ENCODE measurements at regions not wholly inside any gene's neighbourhood (a gene's known extent, or its start where the extent isn't known, plus 50 kb on each side); places are given as distances from the start of the nearest gene placed in this dataset.

DNA sequence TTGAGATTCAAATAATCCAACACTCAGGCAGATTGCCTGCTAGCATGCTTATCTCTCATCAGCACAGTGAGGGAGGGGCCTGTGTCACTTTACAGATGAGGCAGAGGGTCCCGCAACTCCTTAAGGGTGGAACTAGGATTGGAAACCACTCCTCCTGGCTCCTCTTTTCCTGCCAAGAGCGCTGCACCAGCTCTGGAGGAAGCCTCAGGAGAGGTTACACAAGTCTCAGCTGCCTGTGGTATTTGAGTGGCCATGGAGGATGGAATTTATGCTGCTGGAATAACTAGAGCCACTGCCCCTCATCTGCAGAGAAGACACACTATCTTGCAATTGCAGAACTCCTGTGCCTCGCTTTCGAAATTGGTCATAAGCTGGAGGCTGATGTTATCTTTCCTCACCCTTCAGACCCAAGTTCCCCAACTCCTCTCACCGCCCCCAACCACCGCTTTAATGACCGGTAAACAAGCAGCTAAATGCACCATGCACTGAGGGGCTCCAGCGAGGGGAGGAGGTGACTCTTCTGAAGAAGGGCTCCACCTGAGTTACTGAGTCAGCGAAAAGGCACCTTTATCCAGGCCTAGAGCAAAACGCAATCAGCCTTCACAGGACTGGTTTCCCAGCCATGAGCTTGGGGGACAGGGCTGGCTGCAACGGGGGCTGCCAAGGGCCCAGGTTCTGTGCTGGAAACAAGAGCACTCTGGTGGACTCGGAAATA lies 245.8 kb downstream of the SOX11 start:
- TF ChIP-seq, protein P1, sequence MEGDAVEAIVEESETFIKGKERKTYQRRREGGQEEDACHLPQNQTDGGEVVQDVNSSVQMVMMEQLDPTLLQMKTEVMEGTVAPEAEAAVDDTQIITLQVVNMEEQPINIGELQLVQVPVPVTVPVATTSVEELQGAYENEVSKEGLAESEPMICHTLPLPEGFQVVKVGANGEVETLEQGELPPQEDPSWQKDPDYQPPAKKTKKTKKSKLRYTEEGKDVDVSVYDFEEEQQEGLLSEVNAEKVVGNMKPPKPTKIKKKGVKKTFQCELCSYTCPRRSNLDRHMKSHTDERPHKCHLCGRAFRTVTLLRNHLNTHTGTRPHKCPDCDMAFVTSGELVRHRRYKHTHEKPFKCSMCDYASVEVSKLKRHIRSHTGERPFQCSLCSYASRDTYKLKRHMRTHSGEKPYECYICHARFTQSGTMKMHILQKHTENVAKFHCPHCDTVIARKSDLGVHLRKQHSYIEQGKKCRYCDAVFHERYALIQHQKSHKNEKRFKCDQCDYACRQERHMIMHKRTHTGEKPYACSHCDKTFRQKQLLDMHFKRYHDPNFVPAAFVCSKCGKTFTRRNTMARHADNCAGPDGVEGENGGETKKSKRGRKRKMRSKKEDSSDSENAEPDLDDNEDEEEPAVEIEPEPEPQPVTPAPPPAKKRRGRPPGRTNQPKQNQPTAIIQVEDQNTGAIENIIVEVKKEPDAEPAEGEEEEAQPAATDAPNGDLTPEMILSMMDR (IDR thresholded peaks at IDR 0.05) = no peak
- TF ChIP-seq GATA2 (CRISPR knock-in tag; IDR thresholded peaks at IDR 0.05) (no peak; the same call in 1 of the 2 replicates), TAF1 (IDR thresholded peaks at IDR 0.05; ENCODE audit: borderline replicate concordance, low read depth, low read length) (no peak), NFIC (IDR thresholded peaks at IDR 0.05; ENCODE audit: borderline replicate concordance) (no peak), SMC3 (IDR thresholded peaks at IDR 0.05; ENCODE audit: low read depth, low read length) (no peak), NRF1 (IDR thresholded peaks at IDR 0.05; ENCODE audit: low read depth, low read length) (no peak)
- TF ChIP-seq, protein P2, sequence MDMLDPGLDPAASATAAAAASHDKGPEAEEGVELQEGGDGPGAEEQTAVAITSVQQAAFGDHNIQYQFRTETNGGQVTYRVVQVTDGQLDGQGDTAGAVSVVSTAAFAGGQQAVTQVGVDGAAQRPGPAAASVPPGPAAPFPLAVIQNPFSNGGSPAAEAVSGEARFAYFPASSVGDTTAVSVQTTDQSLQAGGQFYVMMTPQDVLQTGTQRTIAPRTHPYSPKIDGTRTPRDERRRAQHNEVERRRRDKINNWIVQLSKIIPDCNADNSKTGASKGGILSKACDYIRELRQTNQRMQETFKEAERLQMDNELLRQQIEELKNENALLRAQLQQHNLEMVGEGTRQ (IDR thresholded peaks at IDR 0.05; ENCODE audit: borderline replicate concordance, low read depth, low read length) = no peak

Measured in SK-N-SH (cell line).